Stimulated activated CD4-positive, alpha-beta T cell treated with anti-CD3 and anti-CD28 coated beads, Interleukin-4, amount 100 ng/mL, for 4 hours (primary cell): ENCODE measurements at regions not wholly inside any gene's neighbourhood (a gene's known extent, or its start where the extent isn't known, plus 50 kb on each side); places are given as distances from the start of the nearest gene placed in this dataset.

Experiments used
- DNase-seq, 2 experiments: peaks; one replicate each; pipeline ENCODE4 v3.0.0-alpha.2; 2020

DNA sequence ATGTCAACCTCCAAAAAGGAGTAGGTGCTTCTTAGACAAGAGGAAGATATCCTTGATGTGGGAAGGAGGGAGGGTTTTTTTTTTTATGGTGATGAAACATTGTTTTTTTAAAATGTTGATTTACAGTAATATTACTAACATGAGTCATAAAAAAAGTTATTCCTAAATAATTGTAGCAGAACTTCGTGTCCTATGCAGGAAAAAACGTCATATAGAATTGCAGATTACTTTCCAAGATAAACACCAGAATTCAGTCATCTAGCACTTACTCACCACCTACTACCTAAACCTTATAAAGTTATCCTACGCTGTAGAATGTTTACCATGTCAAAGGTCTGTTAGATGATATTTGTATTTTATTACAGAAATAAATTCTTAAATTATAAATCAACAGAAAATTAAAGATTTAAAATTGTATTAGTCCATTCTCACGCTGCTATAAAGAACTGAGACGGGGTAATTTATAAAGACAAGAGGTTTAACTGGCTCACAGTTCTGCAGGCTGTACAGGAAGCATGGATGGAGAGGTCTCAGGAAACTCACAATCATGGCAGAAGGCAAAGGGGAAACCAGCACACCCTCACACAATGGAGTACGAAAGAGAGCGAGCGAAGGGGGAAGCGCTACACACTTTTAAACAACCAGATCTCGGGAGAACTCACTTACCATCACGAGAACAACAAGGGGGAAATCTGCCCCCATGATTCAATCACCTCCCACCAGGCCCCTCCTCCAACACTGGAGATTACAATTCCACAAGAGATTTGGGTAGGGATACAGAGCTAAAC lies 105.2 kb upstream of the NEBL start:
- DNase-seq = no peak

GRCh38 chr10:20999699-21000098 lies 102.6 kb upstream of the NEBL start:
- DNase-seq = no peak

DNA sequence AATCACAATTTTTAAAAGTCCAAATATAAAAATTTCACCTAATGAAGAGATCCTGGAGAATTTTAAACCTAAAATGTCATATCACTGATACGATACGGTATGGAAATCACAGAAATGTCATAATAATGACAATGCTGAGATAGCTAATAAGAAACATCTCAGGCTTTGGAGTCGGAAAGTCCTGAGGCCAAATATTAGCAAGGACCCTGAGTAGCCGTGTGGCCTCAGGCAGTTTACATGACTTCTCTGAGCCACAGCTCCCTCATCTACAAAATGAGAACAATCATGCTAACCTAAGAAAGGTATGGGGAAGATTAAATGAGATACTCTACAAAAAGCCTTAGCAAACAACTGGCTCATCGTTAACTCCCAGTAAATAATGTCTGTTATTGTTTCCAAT lies 100.9 kb upstream of the NEBL start:
- DNase-seq = no peak

GRCh38 chr10:20995123-20995987 lies 98.2 kb upstream of the NEBL start:
- DNase-seq = no peak

GRCh38 chr10:20993830-20994527 lies 96.9 kb upstream of the NEBL start:
- no peak for DNase-seq

DNA sequence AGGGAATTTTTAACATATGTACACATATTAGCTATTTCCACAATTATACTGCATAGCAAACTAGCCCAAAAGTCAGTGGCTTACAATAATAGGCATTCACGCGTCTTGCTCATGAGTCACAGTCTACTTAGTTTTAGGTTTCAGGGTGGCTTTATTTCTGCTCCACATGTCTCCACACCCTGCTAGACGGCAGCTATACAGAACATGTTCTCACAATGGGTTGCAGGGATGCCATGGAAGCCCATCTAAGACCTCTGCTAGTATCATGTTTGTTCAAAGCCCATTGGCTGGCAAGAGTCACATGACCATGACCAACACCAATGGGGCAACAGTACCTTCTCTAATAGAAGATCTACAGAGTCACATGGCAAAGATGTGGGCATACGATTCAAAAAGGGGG lies 96.3 kb upstream of the NEBL start:
- no peak for DNase-seq

DNA sequence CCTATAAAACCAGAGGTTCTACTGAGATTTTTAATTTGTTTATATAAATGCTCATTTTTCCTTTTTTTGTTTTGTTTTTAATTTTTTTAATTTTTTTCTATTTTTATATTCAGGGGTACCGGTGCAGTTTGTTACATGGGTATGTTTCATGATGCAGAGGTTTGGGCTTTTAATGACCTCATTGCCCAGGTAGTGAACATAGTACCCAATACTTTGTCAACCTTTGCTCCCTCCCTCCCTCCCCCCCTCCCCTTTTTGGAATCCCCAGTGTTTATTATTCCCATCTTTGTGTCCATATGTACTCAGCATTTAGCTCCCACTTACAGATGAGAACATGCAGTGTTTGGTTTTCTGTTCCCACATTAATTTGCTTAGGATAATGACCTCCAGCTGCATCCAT lies 94.4 kb upstream of the NEBL start:
- no peak for DNase-seq

GRCh38 chr10:20990604-20991003 lies 93.5 kb upstream of the NEBL start:
- DNase-seq = no peak

GRCh38 chr10:20988357-20988983 lies 91.4 kb upstream of the NEBL start:
- DNase-seq = no peak

- DNase-seq = no peak
Observed at GRCh38 chr10:20986049-20986448, 88.9 kb upstream of the NEBL start.

DNA sequence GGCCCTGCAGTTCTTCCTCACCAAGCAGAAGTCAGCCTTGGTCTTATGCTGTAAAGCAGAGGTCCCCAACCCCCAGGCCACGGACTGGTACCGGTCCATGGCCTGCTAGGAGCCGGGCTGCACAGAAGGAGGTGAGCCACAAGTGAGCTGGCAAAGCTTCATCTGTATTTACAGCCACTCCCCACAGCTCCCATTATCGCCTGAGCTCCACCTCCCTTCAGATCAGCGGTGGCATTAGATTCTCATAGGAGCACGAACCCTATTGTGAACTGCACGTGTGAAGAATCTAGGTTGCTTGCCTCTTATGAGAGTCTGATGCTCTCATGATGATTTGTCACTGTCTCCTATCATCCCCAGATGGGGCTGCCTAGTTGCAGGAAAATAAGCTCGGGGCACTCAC lies 87.6 kb upstream of the NEBL start:
- no peak for DNase-seq

- no peak for DNase-seq
Observed at GRCh38 chr10:20981419-20981953, 84.4 kb upstream of the NEBL start.

GRCh38 chr10:20978617-20979016 lies 81.5 kb upstream of the NEBL start:
- DNase-seq = no peak

GRCh38 chr10:20977300-20977699 lies 80.2 kb upstream of the NEBL start:
- DNase-seq = no peak

GRCh38 chr10:20976891-20977290 lies 79.8 kb upstream of the NEBL start:
- DNase-seq = no peak

- DNase-seq = no peak
Observed at GRCh38 chr10:20976390-20976789, 79.3 kb upstream of the NEBL start.

DNA sequence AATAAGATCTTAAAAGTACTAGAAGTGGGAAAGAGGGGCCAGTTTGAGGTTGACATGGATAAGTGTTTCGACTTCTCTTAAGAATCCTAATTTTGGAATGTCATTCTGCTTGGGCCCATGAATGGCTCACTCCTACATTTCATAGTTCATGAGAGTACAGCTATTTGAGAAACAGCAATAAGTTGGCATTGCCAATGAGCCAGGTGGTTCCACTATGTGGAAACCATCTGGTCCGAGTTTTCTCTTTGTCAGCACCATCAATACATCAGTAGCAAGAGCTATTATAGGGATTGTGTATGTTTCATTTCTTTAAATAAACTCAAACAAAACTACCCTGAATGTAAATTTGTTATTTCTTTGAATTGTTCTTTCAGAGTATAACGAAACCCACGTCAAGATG lies 78.1 kb upstream of the NEBL start:
- no peak for DNase-seq

GRCh38 chr10:20972925-20973324 lies 75.8 kb upstream of the NEBL start:
- DNase-seq = no peak

GRCh38 chr10:20971901-20972300 lies 74.8 kb upstream of the NEBL start:
- no peak for DNase-seq

DNA sequence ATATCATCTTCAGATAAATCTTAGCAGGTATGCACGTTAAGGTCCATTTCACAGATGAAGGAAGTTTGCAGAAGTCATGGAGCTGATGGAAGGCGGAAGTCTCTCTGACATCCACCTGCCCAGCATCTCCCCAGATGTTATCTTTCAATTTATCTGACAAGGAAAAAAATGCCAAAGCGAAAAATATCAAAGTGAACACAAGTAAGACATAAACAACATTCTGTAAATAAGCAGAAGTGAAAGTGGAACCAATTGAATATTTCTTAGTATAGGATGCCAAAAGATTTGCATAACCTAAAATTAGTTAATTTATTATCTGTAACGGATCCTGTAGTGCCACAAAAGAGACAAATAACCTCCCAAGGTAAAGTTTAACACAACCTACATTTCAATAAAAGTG lies 73.6 kb upstream of the NEBL start:
- no peak for DNase-seq

DNA sequence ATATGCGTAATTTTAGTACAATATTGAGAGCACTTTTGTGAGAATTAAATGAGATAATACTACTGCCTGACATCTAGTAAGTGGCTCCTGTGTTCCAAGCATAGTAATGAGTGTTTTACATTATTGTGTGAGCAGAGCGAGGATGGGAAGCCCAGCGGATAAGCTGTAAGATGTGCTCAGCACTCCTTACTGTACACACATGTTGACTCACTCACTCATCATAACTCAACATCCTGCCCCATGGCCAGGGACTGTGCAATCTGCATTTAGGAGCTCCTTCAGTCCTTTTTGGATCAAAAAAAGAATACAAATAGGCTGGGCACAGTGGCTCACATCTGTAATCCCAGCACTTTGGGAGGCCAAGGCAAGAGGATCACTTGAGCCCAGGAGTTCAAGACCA lies 72.9 kb upstream of the NEBL start:
- no peak for DNase-seq

DNA sequence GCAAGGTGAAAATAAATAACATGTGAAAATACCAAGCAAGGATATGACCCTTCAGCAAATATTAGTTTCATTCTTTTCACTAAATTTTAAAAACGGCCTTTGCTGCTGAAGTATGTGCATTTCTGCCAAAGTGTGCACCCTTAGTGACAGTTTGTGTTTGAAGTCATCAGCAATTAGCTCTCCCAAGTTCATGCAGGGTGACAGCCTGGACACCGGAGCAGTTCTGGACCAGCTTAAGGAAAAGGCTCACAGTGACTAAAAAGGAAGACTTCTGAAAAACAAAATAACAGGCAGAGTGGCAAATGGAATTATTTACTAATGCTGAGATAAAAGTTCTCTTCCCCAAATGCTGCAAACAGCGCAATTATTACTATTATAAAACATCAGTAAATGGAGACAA lies 69.3 kb upstream of the NEBL start:
- DNase-seq = no peak
